Right lobe of liver (tissue), 4 donors: ENCODE measurements at regions not wholly inside any gene's neighbourhood (a gene's known extent, or its start where the extent isn't known, plus 50 kb on each side); places are given as distances from the start of the nearest gene placed in this dataset.

Experiments used
- CTCF ChIP-seq, 4 donors: fragments of 200-600 bp in 3 of 4; fragments of 450-650 bp in 1 of 4; IDR thresholded peaks; one replicate each; pipeline versions ENCODE4 v1.5.1 to v1.8.0; 2016 to 2022; ENCODE audit warnings: antibody characterized with exemption in 4 of 4, mild to moderate bottlenecking in 2 of 4
- POLR2A ChIP-seq: fragments of 450-650 bp; IDR thresholded peaks from one replicate; pipeline ENCODE4 v1.6.1; 2017; ENCODE audit warnings: antibody characterized with exemption, mild to moderate bottlenecking
- donor health status: DM: no; HTN: no; CAD: no.
- donor health status: DM: no; HTN: no; CAD: no.
- donor health status: DM: no; HTN: yes; CAD: no.

DNA sequence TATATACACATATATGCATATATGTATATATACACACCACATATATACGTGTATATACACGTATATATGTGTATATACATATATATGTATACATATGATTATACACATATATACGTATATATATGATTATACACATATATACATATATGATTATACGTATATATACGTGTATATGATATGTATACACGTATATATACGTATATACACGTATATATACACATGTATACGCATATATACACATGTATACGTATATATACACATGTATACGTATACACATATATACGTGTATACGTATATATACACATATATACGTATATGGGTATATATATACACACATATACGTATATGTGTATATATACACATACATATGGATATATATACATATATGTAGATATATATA lies 62.1 kb upstream of the HMGXB4 start:
- TF ChIP-seq POLR2A = no peak
- no peak for TF ChIP-seq CTCF (IDR thresholded peaks at IDR 0.05)
